Hematopoietic multipotent progenitor cell treated with erythropoietin and hydrocortisone succinate and interleukin-3 and kit ligand, for 17 days (in vitro differentiated cells): ENCODE measurements at regions not wholly inside any gene's neighbourhood (a gene's known extent, or its start where the extent isn't known, plus 50 kb on each side); places are given as distances from the start of the nearest gene placed in this dataset.
"Not testable (repeated sequence)": the region's sequence is repeated elsewhere in the genome, so short reads cannot be mapped to it uniquely, and the experiment has no call there.

ENCODE experiments used
- DNase-seq: peaks from one replicate; pipeline ENCODE4 v3.0.0-alpha.2; 2015; ENCODE audit warnings: low spot score

DNA sequence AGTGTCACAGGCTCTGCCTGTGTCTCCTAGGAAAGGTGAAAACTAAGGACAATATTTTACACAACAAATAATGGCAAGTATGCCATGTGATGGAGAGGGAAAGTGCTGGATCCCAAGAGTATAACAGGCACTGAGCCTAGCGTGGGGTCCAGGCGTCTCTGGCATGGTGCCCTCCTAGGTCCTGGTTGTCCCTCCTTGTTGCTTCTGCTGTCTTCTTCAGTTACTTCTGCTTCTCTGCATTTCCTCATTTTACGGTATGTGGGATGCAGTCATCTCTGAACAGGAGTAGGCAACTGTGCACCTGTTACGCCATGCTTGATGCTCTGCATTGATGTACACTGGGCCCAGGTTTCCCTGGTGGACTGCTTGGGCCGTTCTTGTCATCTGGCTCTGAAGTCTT lies 1480.8 kb downstream of the FOXD4L5 start:
- not testable (repeated sequence) for DNase-seq

DNA sequence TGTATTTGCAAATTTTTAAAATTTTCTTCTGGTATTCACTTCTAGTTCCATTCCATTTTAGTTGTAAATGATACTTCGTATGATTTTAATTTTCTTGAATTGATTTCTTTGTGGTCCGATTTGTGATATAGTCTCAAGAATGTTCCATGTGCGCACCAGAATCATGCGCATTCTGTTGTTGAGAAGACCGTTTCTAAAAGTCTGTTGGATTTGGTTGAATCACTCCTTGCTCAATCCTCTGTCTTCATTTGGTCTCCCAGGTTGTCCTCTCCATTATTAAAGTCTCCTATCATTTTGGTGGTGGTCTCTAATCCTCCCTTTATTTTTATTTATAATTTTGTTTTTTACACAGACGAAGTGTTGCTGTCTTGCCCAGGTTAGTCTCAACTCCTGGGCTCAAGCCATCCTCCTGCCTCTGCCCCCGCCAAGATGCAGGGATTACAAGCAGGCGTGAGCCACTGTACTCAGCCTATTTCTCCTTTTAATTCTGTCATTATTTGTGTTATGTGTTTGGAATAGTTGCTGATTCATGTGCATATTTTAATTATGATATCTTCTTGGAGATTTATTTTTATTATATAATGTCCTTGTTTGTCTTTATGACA lies 1490.8 kb downstream of the FOXD4L5 start:
- DNase-seq = not testable (repeated sequence)

DNA sequence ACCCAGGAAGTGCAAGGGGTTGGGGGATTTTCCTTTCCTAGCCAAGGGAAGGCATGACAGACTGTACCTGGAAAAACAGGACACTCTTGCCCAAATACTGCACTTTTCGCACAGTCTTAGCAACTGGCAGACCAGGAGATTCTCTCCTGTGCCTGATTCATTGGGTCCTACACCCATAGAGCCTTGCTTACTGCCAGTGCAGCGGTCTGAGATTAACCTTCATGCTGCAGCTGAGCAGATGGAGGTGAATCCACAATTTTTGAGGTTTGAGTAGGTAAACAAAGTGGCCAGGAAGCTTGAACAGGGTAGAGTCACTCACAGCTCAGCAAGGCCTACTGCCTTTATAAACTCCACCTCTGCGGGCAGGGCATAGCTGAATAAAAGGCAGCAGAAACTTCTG lies 1497.6 kb downstream of the FOXD4L5 start:
- not testable (repeated sequence) for DNase-seq

- DNase-seq = not testable (repeated sequence)
Measured at GRCh38 chr9:63785059-63785458, 1500.0 kb downstream of the FOXD4L5 start.

- not testable (repeated sequence) for DNase-seq
Measured at GRCh38 chr9:63784421-63784820, 1500.6 kb downstream of the FOXD4L5 start.

GRCh38 chr9:63781817-63782439 lies 1503.1 kb downstream of the FOXD4L5 start:
- not testable (repeated sequence) for DNase-seq

DNA sequence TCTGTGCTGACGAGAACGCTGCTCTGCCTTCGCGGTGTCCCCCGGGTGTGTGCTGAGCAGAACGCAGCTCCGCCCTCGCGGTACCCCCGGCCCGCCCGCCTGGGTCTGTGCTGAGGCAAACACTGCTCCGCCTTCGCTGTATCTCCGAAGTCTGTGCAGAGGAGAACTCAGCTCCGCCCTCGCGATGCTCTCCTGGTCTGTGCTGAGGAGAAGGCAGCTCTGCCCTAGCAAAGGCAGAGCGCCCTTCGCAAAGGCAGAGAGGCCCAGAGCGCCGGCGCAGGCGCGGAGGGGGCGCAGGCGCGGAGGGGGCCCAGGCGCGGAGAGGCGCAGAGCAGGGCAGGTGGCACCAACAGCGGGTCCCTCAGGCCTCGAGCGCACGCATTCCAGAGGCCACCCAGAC lies 1503.6 kb downstream of the FOXD4L5 start:
- DNase-seq = not testable (repeated sequence)

GRCh38 chr9:63776220-63776619 lies 1508.8 kb downstream of the FOXD4L5 start:
- DNase-seq = not testable (repeated sequence)

DNA sequence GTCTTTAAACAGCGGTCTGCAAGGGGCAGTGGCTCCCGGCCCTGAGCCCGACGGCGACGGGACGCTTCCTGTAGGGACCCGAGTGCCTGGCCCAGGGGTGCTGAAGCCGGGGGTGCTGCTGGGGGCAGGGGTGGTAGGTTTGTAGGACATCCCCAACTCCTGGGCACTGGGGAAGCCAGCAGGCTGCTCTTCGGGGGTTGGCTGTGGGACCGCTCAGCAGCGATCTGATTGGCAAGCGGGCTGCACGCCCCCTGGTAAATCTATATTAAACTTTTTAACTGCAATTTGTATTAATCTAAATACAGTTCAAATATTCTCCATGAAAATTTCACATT lies 1510.0 kb downstream of the FOXD4L5 start:
- DNase-seq = not testable (repeated sequence)

DNA sequence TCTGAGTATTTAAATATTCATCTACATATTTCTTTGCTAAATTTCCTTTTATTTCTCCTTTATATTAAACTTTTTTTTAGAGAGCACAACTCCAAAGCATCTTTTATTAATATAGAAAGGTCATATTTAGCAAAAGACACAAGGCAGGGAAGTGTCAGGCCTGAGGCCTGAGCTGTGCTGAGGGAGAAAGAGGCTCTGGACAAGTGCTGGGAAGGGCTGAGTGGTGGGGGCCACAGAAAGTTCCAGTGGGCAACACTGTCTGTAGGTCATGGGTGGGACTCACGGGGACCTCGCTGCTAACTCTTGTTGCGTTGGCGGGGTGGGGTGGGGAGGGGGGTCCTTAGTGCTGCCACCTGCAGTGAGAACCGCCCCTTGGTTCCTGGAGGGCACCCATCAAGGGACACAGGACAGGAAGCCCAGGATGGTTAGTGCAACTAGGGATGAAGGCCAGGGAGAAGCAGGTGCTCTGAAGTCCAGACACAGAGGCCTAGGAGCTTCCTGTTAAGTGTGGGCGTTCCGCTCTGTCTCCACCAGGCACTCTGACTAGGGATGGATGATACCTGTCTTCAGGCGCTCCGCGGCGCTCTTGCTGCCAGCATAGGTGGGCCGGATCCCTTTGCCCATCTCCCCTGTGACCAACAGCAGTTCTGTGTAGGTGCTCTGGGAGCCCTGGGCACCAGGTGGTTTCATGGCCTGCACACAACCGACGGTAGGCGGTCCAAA lies 1510.5 kb downstream of the FOXD4L5 start:
- DNase-seq = not testable (repeated sequence)

DNA sequence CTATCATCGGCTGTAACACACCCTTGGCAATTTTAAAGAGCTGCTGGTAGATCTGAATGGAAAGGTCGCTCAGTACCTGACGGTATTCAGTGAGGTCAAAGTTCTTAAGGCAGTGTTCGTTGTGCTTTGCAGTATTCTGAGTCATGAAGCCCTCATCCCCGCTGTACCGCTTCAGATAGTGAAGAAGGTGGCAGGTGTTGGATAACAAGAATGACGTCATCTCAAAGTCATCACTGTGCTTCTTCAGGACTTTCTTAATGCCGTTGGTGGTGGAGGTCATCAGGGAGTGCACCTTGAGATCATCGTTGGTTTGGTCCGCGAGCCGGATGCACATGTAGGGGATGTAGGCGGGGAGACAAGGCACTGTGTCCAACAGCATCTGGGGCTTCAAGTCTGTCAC lies 1522.8 kb downstream of the FOXD4L5 start:
- DNase-seq = not testable (repeated sequence)

DNA sequence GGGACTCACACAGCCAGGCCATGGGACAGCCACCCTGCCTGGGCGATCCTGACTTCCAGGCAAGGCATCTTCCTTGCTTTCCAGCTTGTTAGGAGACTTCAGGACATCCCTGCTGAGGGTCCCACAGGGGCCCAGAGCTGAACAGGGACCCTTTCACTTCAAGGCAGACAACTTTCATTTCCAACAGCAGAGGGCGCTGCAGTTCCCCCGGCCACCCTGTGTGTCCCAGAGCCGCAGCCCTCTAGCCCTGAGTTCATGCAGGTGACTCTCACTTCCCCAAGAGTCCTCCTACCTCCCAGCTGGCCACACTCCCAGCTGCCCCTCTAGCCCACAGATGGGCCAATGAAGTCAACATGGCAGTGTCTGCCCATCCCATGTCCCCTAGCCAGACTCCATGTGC lies 1556.0 kb downstream of the FOXD4L5 start:
- DNase-seq = not testable (repeated sequence)

DNA sequence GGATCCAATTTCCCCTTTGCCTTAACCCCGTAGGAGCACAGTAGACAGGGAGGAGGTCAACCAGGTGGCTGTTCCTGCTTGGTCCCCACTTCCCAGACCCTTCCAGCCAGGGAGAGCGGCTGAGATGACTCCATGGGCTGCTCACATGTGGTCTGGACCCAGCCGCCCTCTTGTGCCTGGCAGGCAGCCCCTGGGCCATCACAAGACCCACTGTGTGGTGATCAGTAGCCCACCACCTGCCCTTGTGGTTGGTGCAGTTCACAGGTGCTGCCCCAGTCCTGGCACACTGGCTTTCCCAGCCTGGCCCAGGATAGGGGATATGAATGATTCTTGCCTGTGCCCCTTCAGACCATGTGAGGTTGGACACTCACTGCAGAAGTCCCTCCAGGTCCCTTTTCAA lies 1556.7 kb downstream of the FOXD4L5 start:
- no peak for DNase-seq

DNA sequence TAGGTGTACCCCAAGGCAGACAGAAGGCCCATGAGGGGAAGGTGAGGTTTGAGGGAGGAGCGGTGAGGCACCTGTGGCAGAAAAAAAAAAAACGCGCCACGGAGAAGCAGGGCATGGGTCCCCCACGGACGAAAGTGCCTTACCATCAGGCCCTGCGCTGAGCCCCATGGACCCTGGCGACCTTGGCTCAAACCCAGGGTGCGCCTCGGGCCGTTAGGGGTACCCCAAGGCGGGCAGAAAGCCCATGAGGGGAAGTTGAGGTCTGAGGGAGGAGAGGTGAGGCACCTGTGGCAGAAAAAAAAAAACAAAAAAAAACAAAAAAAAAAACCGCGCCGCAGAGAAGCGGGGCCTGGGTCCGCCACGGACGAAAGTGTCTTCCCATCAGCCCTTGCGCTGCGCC lies 1576.7 kb downstream of the FOXD4L5 start:
- DNase-seq = not testable (repeated sequence)

GRCh38 chr9:63704456-63704855 lies 1580.6 kb downstream of the FOXD4L5 start:
- not testable (repeated sequence) for DNase-seq

GRCh38 chr9:63703670-63704069 lies 1581.3 kb downstream of the FOXD4L5 start:
- DNase-seq = not testable (repeated sequence)

DNA sequence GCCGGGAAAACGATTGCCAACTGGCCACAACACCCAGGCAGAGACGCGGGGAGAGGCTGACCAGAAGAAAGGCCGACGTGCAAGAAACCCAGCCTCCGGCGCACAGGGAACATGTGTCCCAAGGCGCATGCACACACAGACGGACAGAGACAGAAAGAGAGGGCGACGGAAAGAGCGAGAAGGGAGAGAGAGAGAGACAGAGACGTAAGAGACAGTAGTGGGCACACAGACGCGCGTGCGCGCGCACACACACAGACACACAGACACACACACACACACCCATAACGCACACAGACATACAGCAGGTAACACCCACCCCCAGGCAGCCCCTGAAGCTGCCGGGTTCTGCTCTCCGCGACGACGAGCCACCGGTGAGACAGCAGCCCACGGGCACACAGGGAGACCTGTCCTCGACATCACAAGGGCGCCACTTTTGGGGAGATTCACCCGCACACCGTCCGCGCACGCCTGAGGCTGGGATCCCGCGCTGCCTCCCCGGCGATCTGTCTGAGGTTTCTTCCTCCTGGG lies 1581.8 kb downstream of the FOXD4L5 start:
- not testable (repeated sequence) for DNase-seq
